Keratinocyte (primary cell): ENCODE measurements at regions not wholly inside any gene's neighbourhood (a gene's known extent, or its start where the extent isn't known, plus 50 kb on each side); places are given as distances from the start of the nearest gene placed in this dataset.

ENCODE experiments used
- DNase-seq: peaks from one replicate; pipeline ENCODE4 v3.0.0-alpha.2; 2011; ENCODE audit warnings: low read depth, missing footprints, low spot score
- FAIRE-seq: peaks from 2 replicates; lab custom pipeline; 2011; peaks lifted over from hg19 to GRCh38; lab: Jason Lieb, UNC
- H2AFZ ChIP-seq: 2 replicates; pipeline ENCODE4 v1.6.0; 2012; ENCODE audit warnings: low read length, control low read depth, inconsistent platforms; ENCODE audit not compliant: control insufficient read depth
- H3K27ac ChIP-seq: 2 replicates; pipeline ENCODE4 v1.5.1; 2011; ENCODE audit warnings: low read length; ENCODE audit not compliant: control insufficient read depth, insufficient read depth
- H3K27me3 ChIP-seq: 3 replicates; pipeline ENCODE4 v1.6.0; 2011; ENCODE audit warnings: low read length; ENCODE audit not compliant: control insufficient read depth, insufficient read depth; ENCODE audit errors: extremely low read depth
- H3K36me3 ChIP-seq, 2 experiments: 2 replicates in 1 of 2; 3 replicates in 1 of 2; pipeline ENCODE4 v1.5.1; 2011; ENCODE audit warnings: low read length in 2 of 2, mild to moderate bottlenecking in 1 of 2; ENCODE audit not compliant: control insufficient read depth in 2 of 2, insufficient read depth in 2 of 2; ENCODE audit errors: extremely low read depth in 1 of 2
- H3K4me1 ChIP-seq: 3 replicates; pipeline ENCODE4 v1.5.1; 2011; ENCODE audit warnings: low read length; ENCODE audit not compliant: control insufficient read depth, insufficient read depth; ENCODE audit errors: extremely low read depth
- H3K4me2 ChIP-seq: 3 replicates; pipeline ENCODE4 v1.6.0; 2011; ENCODE audit warnings: low read depth, low read length; ENCODE audit not compliant: control insufficient read depth, insufficient read depth; ENCODE audit errors: extremely low read depth
- H3K4me3 ChIP-seq, 3 experiments: fragments of 200-600 bp in 1 of 3; sonication (generic) in 1 of 3; 2 replicates in 2 of 3; 3 replicates in 1 of 3; pipeline ENCODE4 v1.5.1; 2011 to 2016; ENCODE audit warnings: low read length in 3 of 3, mild to moderate bottlenecking in 3 of 3, control low read depth in 2 of 3, inconsistent platforms in 1 of 3, low read depth in 1 of 3, mixed read lengths in 1 of 3, mixed run types in 1 of 3, moderate library complexity in 1 of 3; ENCODE audit not compliant: control insufficient read depth in 2 of 3, insufficient read depth in 2 of 3; ENCODE audit errors: extremely low read depth in 1 of 3
- H3K79me2 ChIP-seq: 2 replicates; pipeline ENCODE4 v1.6.0; 2012; ENCODE audit warnings: low read length; ENCODE audit not compliant: control insufficient read depth, insufficient read depth
- H3K9ac ChIP-seq: 3 replicates; pipeline ENCODE4 v1.6.0; 2011; ENCODE audit warnings: low read length; ENCODE audit not compliant: control insufficient read depth, insufficient read depth; ENCODE audit errors: extremely low read depth
- H3K9me1 ChIP-seq: 3 replicates; pipeline ENCODE4 v1.6.0; 2011; ENCODE audit warnings: low read length; ENCODE audit not compliant: control insufficient read depth, insufficient read depth; ENCODE audit errors: extremely low read depth
- H3K9me3 ChIP-seq: 2 replicates; pipeline ENCODE4 v1.5.1; 2012; ENCODE audit warnings: low read depth, low read length; ENCODE audit not compliant: control insufficient read depth
- H4K20me1 ChIP-seq: 3 replicates; pipeline ENCODE4 v1.6.0; 2011; ENCODE audit warnings: low read length; ENCODE audit not compliant: control insufficient read depth, insufficient read depth; ENCODE audit errors: extremely low read depth
- EZH2 ChIP-seq: IDR thresholded peaks from one replicate; pipeline ENCODE4 v1.6.1; 2012; ENCODE audit warnings: inconsistent platforms, mild to moderate bottlenecking, low read length, moderate library complexity
- dilution Hi-C: fragments of 300-500 bp; cut with MboI; formaldehyde crosslinking; loops from one replicate; pipeline ENCODE4 v1.7.0; 2020; ENCODE audit warnings: low sequenced_read_pairs; ENCODE audit not compliant: extremely low pct_ligation_motif_present
- TF ChIP-seq, protein P1 (sequence below), 3 experiments: IDR thresholded peaks in 1 of 3; conservative IDR thresholded peaks in 1 of 3; optimal IDR thresholded peaks in 1 of 3; 2 replicates in 2 of 3; 3 replicates in 1 of 3; pipeline versions ENCODE3 to v1.5.1; 2011; ENCODE audit warnings: low read length in 3 of 3, mild to moderate bottlenecking in 3 of 3, moderate library complexity in 2 of 3, control low read depth in 1 of 3, inconsistent platforms in 1 of 3; ENCODE audit not compliant: insufficient read depth in 2 of 3; ENCODE audit errors: extremely low read depth in 1 of 3

- dilution Hi-C loops: no loop called here
- no peak for FAIRE-seq
Measured at GRCh38 chr18:1213126-1213525, 308.5 kb downstream of the ADCYAP1 start.

DNA sequence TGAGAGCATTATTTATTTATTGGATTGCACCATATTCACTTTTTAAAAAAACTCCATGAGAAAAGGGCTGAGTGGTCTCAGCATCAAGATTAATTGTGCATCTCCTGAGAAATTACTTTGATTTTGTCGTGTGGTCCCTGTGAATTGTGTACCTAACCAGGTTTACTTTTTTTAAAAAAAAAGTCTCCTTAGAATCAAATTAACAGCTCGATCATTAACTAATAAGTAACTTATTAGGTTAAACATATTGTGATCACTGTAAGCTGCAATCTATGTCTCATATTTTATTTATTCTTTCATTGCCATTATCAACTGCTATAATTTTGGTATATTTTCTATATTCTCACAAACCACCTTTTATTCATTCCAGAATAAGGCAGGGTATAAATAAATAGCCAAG lies 318.2 kb downstream of the ADCYAP1 start:
- Histone ChIP-seq H3K79me2 (no peaks in the 10 kb centered on the region), H3K9me3 (peaks cover 1% of the 10 kb centered on the region), H4K20me1 (no peaks in the 10 kb centered on the region), H3K27ac (no peak overlapping the region), H3K4me1 (no peaks in the 10 kb centered on the region), H3K27me3 (no peaks in the 10 kb centered on the region), H3K4me3 (no peak overlapping the region), H3K4me2 (no peak overlapping the region), H3K9me1 (no peaks in the 10 kb centered on the region), H2AFZ (no peak overlapping the region), H3K36me3 (no peaks in the 10 kb centered on the region), H3K9ac (no peak overlapping the region)
- dilution Hi-C loops: no loop called here
- DNase-seq (no peak), FAIRE-seq (no peak)
- TF ChIP-seq, protein P1, sequence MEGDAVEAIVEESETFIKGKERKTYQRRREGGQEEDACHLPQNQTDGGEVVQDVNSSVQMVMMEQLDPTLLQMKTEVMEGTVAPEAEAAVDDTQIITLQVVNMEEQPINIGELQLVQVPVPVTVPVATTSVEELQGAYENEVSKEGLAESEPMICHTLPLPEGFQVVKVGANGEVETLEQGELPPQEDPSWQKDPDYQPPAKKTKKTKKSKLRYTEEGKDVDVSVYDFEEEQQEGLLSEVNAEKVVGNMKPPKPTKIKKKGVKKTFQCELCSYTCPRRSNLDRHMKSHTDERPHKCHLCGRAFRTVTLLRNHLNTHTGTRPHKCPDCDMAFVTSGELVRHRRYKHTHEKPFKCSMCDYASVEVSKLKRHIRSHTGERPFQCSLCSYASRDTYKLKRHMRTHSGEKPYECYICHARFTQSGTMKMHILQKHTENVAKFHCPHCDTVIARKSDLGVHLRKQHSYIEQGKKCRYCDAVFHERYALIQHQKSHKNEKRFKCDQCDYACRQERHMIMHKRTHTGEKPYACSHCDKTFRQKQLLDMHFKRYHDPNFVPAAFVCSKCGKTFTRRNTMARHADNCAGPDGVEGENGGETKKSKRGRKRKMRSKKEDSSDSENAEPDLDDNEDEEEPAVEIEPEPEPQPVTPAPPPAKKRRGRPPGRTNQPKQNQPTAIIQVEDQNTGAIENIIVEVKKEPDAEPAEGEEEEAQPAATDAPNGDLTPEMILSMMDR (optimal IDR thresholded peaks at IDR 0.05 in 1 of 3, IDR thresholded peaks at IDR 0.05 in 1 of 3, conservative IDR thresholded peaks at IDR 0.05 in 1 of 3; ENCODE audit: extremely low read depth in 1 of 3, insufficient read depth in 2 of 3, low read length in 3 of 3): no peak
- TF ChIP-seq EZH2: no peak

More at GRCh38 chr18:1213126-1213525, 308.5 kb downstream of the ADCYAP1 start:
- H3K9ac ChIP-seq: no peak overlapping the region
- no peak overlapping the region for H3K27ac ChIP-seq
- H3K36me3 ChIP-seq: no peaks in the 10 kb centered on the region
- no peaks in the 10 kb centered on the region for H3K27me3 ChIP-seq
- H3K79me2 ChIP-seq: no peaks in the 10 kb centered on the region
- no peaks in the 10 kb centered on the region for H3K9me3 ChIP-seq
- H4K20me1 ChIP-seq: no peaks in the 10 kb centered on the region
- TF ChIP-seq, protein P1 (optimal IDR thresholded peaks at IDR 0.05 in 1 of 3, IDR thresholded peaks at IDR 0.05 in 1 of 3, conservative IDR thresholded peaks at IDR 0.05 in 1 of 3; ENCODE audit: extremely low read depth in 1 of 3, insufficient read depth in 2 of 3, low read length in 3 of 3): no peak
- TF ChIP-seq EZH2: no peak
- H3K4me2 ChIP-seq: no peak overlapping the region
- H3K4me3 ChIP-seq: no peak overlapping the region
- H2AFZ ChIP-seq: no peak overlapping the region
- no peaks in the 10 kb centered on the region for H3K9me1 ChIP-seq
- no peak for DNase-seq
- H3K4me1 ChIP-seq: no peaks in the 10 kb centered on the region
